GM23248 (cell line): ENCODE measurements at regions not wholly inside any gene's neighbourhood (a gene's known extent, or its start where the extent isn't known, plus 50 kb on each side); places are given as distances from the start of the nearest gene placed in this dataset.

ENCODE experiments used
- DNase-seq: peaks from one replicate; pipeline ENCODE4 v3.0.0-alpha.2; 2015
- H2AFZ ChIP-seq: fragments of 200-600 bp; sonication (generic); 2 replicates; pipeline ENCODE4 v1.6.1; 2016; ENCODE audit warnings: antibody characterized with exemption
- H3F3A ChIP-seq: fragments of 200-600 bp; sonication (generic); 2 replicates; pipeline ENCODE4 v1.6.1; 2016; ENCODE audit warnings: mild to moderate bottlenecking, antibody characterized with exemption, mixed run types; ENCODE audit not compliant: insufficient read depth
- H3K27ac ChIP-seq: fragments of 200-600 bp; sonication (generic); 2 replicates; pipeline ENCODE4 v1.5.1; 2016; ENCODE audit warnings: mild to moderate bottlenecking
- H3K27me3 ChIP-seq: fragments of 200-600 bp; sonication (generic); replicated peaks from 2 replicates; pipeline ENCODE4 v1.6.1; 2016; ENCODE audit warnings: mild to moderate bottlenecking; ENCODE audit not compliant: insufficient read depth
- H3K36me3 ChIP-seq: fragments of 200-600 bp; sonication (generic); 2 replicates; pipeline ENCODE4 v1.6.1; 2016; ENCODE audit warnings: low read depth, mild to moderate bottlenecking
- H3K4me1 ChIP-seq: fragments of 200-600 bp; sonication (generic); 2 replicates; pipeline ENCODE4 v1.6.1; 2016; ENCODE audit warnings: mild to moderate bottlenecking; ENCODE audit not compliant: insufficient read depth
- H3K4me2 ChIP-seq: fragments of 200-600 bp; sonication (generic); one replicate; pipeline ENCODE4 v1.6.1; 2016; ENCODE audit warnings: mild to moderate bottlenecking; ENCODE audit not compliant: unreplicated experiment
- H3K4me3 ChIP-seq: fragments of 200-600 bp; sonication (generic); 2 replicates; pipeline ENCODE4 v1.5.1; 2016; ENCODE audit warnings: mild to moderate bottlenecking
- H3K79me2 ChIP-seq: fragments of 200-600 bp; sonication (generic); 2 replicates; pipeline ENCODE4 v1.6.1; 2016; ENCODE audit warnings: mild to moderate bottlenecking; ENCODE audit not compliant: insufficient read depth
- H3K9ac ChIP-seq: fragments of 200-600 bp; sonication (generic); 2 replicates; pipeline ENCODE4 v1.6.1; 2016; ENCODE audit warnings: mild to moderate bottlenecking
- H3K9me2 ChIP-seq: fragments of 200-600 bp; sonication (generic); 2 replicates; pipeline ENCODE4 v1.6.1; 2016; ENCODE audit warnings: mixed run types, mild to moderate bottlenecking, moderate library complexity; ENCODE audit not compliant: insufficient read depth
- H3K9me3 ChIP-seq: fragments of 200-600 bp; sonication (generic); one replicate; pipeline ENCODE4 v1.6.1; 2017; ENCODE audit warnings: low read depth
- H4K20me1 ChIP-seq: fragments of 200-600 bp; sonication (generic); 2 replicates; pipeline ENCODE4 v1.6.0; 2016; ENCODE audit not compliant: insufficient read depth
- EZH2 ChIP-seq: fragments of 200-600 bp; sonication (generic); IDR thresholded peaks from 2 replicates; pipeline ENCODE4 v1.6.1; 2018; ENCODE audit warnings: antibody characterized with exemption, mild to moderate bottlenecking; ENCODE audit not compliant: insufficient read depth, poor library complexity, severe bottlenecking
- EZH2phosphoT487 ChIP-seq: fragments of 200-600 bp; sonication (generic); IDR thresholded peaks from 2 replicates; pipeline ENCODE4 v1.6.1; 2018; ENCODE audit warnings: antibody characterized with exemption, moderate library complexity, mild to moderate bottlenecking, low read depth; ENCODE audit not compliant: insufficient read depth
- WGBS, 2 experiments: methylation state at CpG; one replicate each; pipeline ENCODE4 v1.1.6; 2015 to 2017; ENCODE audit warnings: low lambda C conversion rate in 2 of 2, low coverage in 1 of 2; ENCODE audit errors: missing lambda C conversion rate in 2 of 2; 5-methylcytosine and 5-hydroxymethylcytosine counted together
- in situ Hi-C: fragments of 300-500 bp; cut with MboI; formaldehyde crosslinking; loops from 2 replicates; pipeline ENCODE4 v1.15.0; 2020

DNA sequence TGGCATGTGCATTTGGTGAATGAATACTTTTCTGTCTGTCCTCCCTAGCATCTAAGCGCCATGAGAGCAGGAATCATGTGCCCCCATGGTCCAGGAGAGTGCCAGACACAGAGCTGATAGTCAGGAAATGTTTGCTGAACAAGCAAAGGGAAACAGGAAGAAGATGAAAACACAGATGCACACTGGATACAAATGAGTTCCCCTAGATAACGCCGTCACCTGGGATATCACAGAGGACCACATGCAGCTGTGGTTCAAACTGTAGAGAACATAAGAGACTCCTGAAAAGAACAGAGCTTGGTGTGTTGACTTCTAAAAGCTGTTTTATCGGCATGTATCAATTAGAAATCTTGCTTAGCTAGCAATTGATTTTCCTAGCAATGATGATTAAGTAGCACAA lies 293.7 kb downstream of the BTBD3 start:
- DNase-seq = no peak
- Histone ChIP-seq H3K9me3 (no peaks in the 10 kb centered on the region), H3F3A (no peaks in the 10 kb centered on the region), H3K4me1 (no peaks in the 10 kb centered on the region), H3K27me3 (no peaks in the 10 kb centered on the region), H3K4me3 (no peak overlapping the region), H3K9ac (no peak overlapping the region), H3K79me2 (no peaks in the 10 kb centered on the region), H4K20me1 (no peaks in the 10 kb centered on the region), H3K27ac (no peak overlapping the region), H3K36me3 (no peaks in the 10 kb centered on the region), H2AFZ (no peak overlapping the region), H3K4me2 (no peak overlapping the region), H3K9me2 (no peaks in the 10 kb centered on the region)
- TF ChIP-seq EZH2phosphoT487 (no peak), EZH2 (no peak)
- in situ Hi-C loops = no loop called here
- WGBS, 2 experiments = 20 to 31% methylated on average over 4 of the region's 4 CpGs

GRCh38 chr20:12217382-12217781 lies 299.7 kb downstream of the BTBD3 start:
- in situ Hi-C loops = no loop called here
- H3K79me2 ChIP-seq = no peaks in the 10 kb centered on the region
- H3K4me1 ChIP-seq = no peaks in the 10 kb centered on the region
- no peak overlapping the region for H3K4me3 ChIP-seq
- H3K36me3 ChIP-seq = no peaks in the 10 kb centered on the region
- H3K9me2 ChIP-seq = no peaks in the 10 kb centered on the region
- TF ChIP-seq EZH2 = no peak
- H3K4me2 ChIP-seq = no peak overlapping the region
- DNase-seq = no peak
- H3K9ac ChIP-seq = no peak overlapping the region
- H4K20me1 ChIP-seq = no peaks in the 10 kb centered on the region
- no peak overlapping the region for H3K27ac ChIP-seq
- H3K9me3 ChIP-seq = no peaks in the 10 kb centered on the region
- no peaks in the 10 kb centered on the region for H3F3A ChIP-seq
- H2AFZ ChIP-seq = no peak overlapping the region
- H3K27me3 ChIP-seq = no peaks in the 10 kb centered on the region

DNA sequence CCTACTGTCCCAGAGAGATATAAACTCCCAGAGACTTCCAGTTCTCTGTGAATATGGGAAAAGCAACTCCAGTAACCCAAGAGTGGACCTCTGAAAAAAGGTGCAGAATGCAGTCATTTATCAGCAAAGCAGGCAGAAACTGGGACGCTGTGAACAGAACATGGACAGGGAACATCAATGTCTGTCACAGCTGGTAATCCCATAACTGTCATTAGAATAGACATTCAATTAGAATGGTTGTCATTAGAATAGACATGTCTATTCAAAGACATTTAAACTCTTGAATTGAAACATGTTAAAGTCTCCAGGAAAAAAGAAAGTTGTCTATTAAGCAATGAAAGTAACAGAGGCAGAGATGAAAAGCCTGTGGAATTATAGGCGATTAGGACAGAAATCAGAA lies 302.1 kb downstream of the BTBD3 start:
- WGBS, 2 experiments = 24 to 26% methylated on average over 2 of the region's 2 CpGs
- in situ Hi-C loops = no loop called here

GRCh38 chr20:12223057-12223456 lies 305.4 kb downstream of the BTBD3 start:
- no peak overlapping the region for H3K4me2 ChIP-seq
- H3K27ac ChIP-seq = no peak overlapping the region
- TF ChIP-seq EZH2 (no peak), EZH2phosphoT487 (no peak)
- no peaks in the 10 kb centered on the region for H3K79me2 ChIP-seq
- no peak for DNase-seq
- no peaks in the 10 kb centered on the region for H3K4me1 ChIP-seq
- no peaks in the 10 kb centered on the region for H4K20me1 ChIP-seq
- H3K9me2 ChIP-seq = no peaks in the 10 kb centered on the region
- no peak overlapping the region for H2AFZ ChIP-seq
- H3F3A ChIP-seq = no peaks in the 10 kb centered on the region
- WGBS, 2 experiments = 0 to 2% methylated on average over 2 of the region's 2 CpGs
- H3K4me3 ChIP-seq = no peak overlapping the region
- H3K27me3 ChIP-seq = no peaks in the 10 kb centered on the region
- in situ Hi-C loops = no loop called here
- no peak overlapping the region for H3K9ac ChIP-seq
- H3K36me3 ChIP-seq = no peaks in the 10 kb centered on the region
- H3K9me3 ChIP-seq = no peaks in the 10 kb centered on the region

More for the DNA sequence above, 302.1 kb downstream of the BTBD3 start:
- Histone ChIP-seq H3F3A (no peaks in the 10 kb centered on the region), H3K27ac (no peak overlapping the region), H3K9ac (no peak overlapping the region), H3K4me3 (no peak overlapping the region), H3K9me2 (no peaks in the 10 kb centered on the region), H3K36me3 (no peaks in the 10 kb centered on the region), H3K9me3 (no peaks in the 10 kb centered on the region), H3K27me3 (no peaks in the 10 kb centered on the region), H4K20me1 (no peaks in the 10 kb centered on the region), H3K79me2 (no peaks in the 10 kb centered on the region), H3K4me2 (no peak overlapping the region), H3K4me1 (no peaks in the 10 kb centered on the region), H2AFZ (no peak overlapping the region)
- DNase-seq = no peak
- no peak for TF ChIP-seq EZH2phosphoT487
- no peak for TF ChIP-seq EZH2

- H3K4me3 ChIP-seq = no peak overlapping the region
- no peaks in the 10 kb centered on the region for H3K27me3 ChIP-seq
- H3K4me2 ChIP-seq = no peak overlapping the region
- no peak overlapping the region for H2AFZ ChIP-seq
- no peaks in the 10 kb centered on the region for H4K20me1 ChIP-seq
- no peaks in the 10 kb centered on the region for H3K36me3 ChIP-seq
- no peaks in the 10 kb centered on the region for H3K79me2 ChIP-seq
- H3K9ac ChIP-seq = no peak overlapping the region
- no peak for TF ChIP-seq EZH2
- no peak for TF ChIP-seq EZH2phosphoT487
- in situ Hi-C loops = no loop called here
- H3K9me2 ChIP-seq = no peaks in the 10 kb centered on the region
- no peaks in the 10 kb centered on the region for H3K4me1 ChIP-seq
- no peak overlapping the region for H3K27ac ChIP-seq
- no peaks in the 10 kb centered on the region for H3K9me3 ChIP-seq
- DNase-seq = no peak
- no peaks in the 10 kb centered on the region for H3F3A ChIP-seq
- WGBS, 2 experiments = 50 to 68% methylated on average over 1 of the region's 1 CpG
These were observed 308.2 kb downstream of the BTBD3 start for GRCh38 chr20:12225898-12226297.
